Loucy (cell line): ENCODE measurements at regions not wholly inside any gene's neighbourhood (a gene's known extent, or its start where the extent isn't known, plus 50 kb on each side); places are given as distances from the start of the nearest gene placed in this dataset.

ENCODE experiments used
- EZH2phosphoT487 ChIP-seq: fragments of 200-600 bp; IDR thresholded peaks from 2 replicates; pipeline ENCODE4 v1.6.1; 2018; ENCODE audit warnings: antibody characterized with exemption, mild to moderate bottlenecking, moderate library complexity, borderline replicate concordance
- TF ChIP-seq, protein P1 (sequence below): fragments of 200-600 bp; sonication (generic); conservative IDR thresholded peaks from 2 replicates; pipeline ENCODE4 v1.5.1; 2014; ENCODE audit warnings: mild to moderate bottlenecking, antibody characterized with exemption, low read length

DNA sequence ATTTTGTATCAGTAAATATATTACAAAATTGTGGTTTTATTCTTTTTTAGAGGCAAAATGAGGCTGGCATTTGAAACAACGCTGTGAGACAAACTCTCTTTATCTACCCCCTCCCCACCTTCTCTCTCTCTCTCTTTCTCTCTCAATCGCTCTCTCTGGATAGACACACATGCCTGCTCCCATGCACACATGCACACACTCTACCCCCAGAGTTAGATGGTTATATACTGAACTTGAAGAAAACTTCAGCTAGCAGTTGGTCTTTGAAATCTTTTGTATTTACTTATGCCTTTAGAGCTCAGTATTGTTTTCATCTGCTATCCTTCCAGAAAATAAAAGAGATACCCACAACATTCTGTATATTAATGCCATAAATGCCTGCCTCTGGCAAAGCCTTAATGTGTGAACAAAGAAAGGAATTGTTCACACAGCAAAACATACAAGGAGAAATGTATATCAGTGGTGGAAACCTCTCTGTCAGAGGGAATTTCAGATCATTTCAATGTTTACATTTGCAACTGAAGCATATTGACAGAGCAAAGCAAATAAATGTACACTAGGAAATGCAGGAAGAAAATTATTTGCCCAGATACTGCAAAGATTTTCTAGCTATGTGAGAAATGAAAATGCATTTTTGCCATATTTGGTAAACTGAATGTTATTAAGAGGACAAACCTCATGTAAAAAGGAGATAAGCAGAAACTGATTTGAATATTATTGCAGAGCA lies 217.0 kb upstream of the UBE2E3 start:
- TF ChIP-seq, protein P1, sequence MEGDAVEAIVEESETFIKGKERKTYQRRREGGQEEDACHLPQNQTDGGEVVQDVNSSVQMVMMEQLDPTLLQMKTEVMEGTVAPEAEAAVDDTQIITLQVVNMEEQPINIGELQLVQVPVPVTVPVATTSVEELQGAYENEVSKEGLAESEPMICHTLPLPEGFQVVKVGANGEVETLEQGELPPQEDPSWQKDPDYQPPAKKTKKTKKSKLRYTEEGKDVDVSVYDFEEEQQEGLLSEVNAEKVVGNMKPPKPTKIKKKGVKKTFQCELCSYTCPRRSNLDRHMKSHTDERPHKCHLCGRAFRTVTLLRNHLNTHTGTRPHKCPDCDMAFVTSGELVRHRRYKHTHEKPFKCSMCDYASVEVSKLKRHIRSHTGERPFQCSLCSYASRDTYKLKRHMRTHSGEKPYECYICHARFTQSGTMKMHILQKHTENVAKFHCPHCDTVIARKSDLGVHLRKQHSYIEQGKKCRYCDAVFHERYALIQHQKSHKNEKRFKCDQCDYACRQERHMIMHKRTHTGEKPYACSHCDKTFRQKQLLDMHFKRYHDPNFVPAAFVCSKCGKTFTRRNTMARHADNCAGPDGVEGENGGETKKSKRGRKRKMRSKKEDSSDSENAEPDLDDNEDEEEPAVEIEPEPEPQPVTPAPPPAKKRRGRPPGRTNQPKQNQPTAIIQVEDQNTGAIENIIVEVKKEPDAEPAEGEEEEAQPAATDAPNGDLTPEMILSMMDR, result no peak
- TF ChIP-seq EZH2phosphoT487, result no peak
